ENCODE measurements at regions not wholly inside any gene's neighbourhood (a gene's known extent, or its start where the extent isn't known, plus 50 kb on each side); places are given as distances from the start of the nearest gene placed in this dataset.

- TF ChIP-seq CTCF (IDR thresholded peaks at IDR 0.05; ENCODE audit: insufficient read depth, low read length, poor library complexity, severe bottlenecking) (no peak), EZH2phosphoT487 (conservative IDR thresholded peaks at IDR 0.05; ENCODE audit: low read length) (no peak)
Observed at GRCh38 chr13:39272994-39273393, 234.7 kb downstream of the NHLRC3 start.

All from SU-DHL-6 (cell line).